Aorta (tissue), 5 donors: ENCODE measurements at regions not wholly inside any gene's neighbourhood (a gene's known extent, or its start where the extent isn't known, plus 50 kb on each side); places are given as distances from the start of the nearest gene placed in this dataset.

Experiments used
- ATAC-seq: fragments of 200-7000 bp; cut with Tn5 transposase; one replicate; pipeline ENCODE4 v1.9.1; 2022; ENCODE audit warnings: moderate library complexity; ENCODE audit not compliant: low FRiP score
- DNase-seq, 2 donors: peaks; one replicate each; pipeline ENCODE4 v3.0.0-alpha.2; 2020
- H3K27ac ChIP-seq, 2 donors: one replicate each; pipeline ENCODE4 v1.5.1; 2013; ENCODE audit warnings: low read length in 2 of 2, mild to moderate bottlenecking in 2 of 2, moderate library complexity in 2 of 2, control low read depth in 1 of 2, inconsistent platforms in 1 of 2, low read depth in 1 of 2
- H3K27me3 ChIP-seq, 2 donors: one replicate each; pipeline ENCODE4 v1.6.1; 2013; ENCODE audit warnings: control low read depth in 1 of 2, low read length in 1 of 2, mild to moderate bottlenecking in 1 of 2, moderate library complexity in 1 of 2; ENCODE audit not compliant: insufficient read depth in 2 of 2, control insufficient read depth in 1 of 2
- H3K36me3 ChIP-seq, 2 donors: one replicate each; pipeline ENCODE4 v1.6.1; 2013; ENCODE audit warnings: control low read depth in 1 of 2, low read length in 1 of 2, mild to moderate bottlenecking in 1 of 2; ENCODE audit not compliant: insufficient read depth in 2 of 2, control insufficient read depth in 1 of 2
- H3K4me1 ChIP-seq, 2 donors: one replicate each; pipeline ENCODE4 v1.6.1; 2013; ENCODE audit warnings: low read length in 2 of 2, control low read depth in 1 of 2, mild to moderate bottlenecking in 1 of 2, moderate library complexity in 1 of 2; ENCODE audit not compliant: insufficient read depth in 2 of 2, control insufficient read depth in 1 of 2
- H3K4me3 ChIP-seq, 2 donors: one replicate each; pipeline ENCODE4 v1.5.1; 2013; ENCODE audit warnings: low read length in 2 of 2, control low read depth in 1 of 2, mild to moderate bottlenecking in 1 of 2
- H3K9me3 ChIP-seq: one replicate; pipeline ENCODE4 v1.6.1; 2013; ENCODE audit warnings: mild to moderate bottlenecking, low read length; ENCODE audit not compliant: control insufficient read depth
- WGBS, 2 donors: extraction: QIAGEN DNeasy Blood & Tissue Kit; methylation state at CpG; one replicate each; pipeline ENCODE4 v1.1.7; 2013; 5-methylcytosine and 5-hydroxymethylcytosine counted together
- intact Hi-C, 2 donors: fragments of 100-400 bp; cut with DNase I; formaldehyde crosslinking; loops; one replicate each; pipeline versions ENCODE4 v1.14.2 to v1.15.0; 2022
- donor health status: healthy with polysubstance abuse.
- donor health status: Bipolar disorder and iron deficiency.
- donor health status: DM: no; HTN: no; CAD: no.
- donor health status: DM: no; HTN: no; CAD: no.
- donor health status: DM: yes; HTN: yes; CAD: no.

- DNase-seq, result no peak
- no peak overlapping the region for H3K27ac ChIP-seq
- H3K4me3 ChIP-seq, result no peak overlapping the region
- no peaks in the 10 kb centered on the region for H3K27me3 ChIP-seq
- no peaks in the 10 kb centered on the region for H3K36me3 ChIP-seq
- no peak for ATAC-seq
- intact Hi-C loops, result no loop called here
- H3K9me3 ChIP-seq, result no peaks in the 10 kb centered on the region
- no peaks in the 10 kb centered on the region for H3K4me1 ChIP-seq
Measured at GRCh38 chr5:67358186-67358585, 161.6 kb upstream of the CD180 start.

- no peak for ATAC-seq
- 83 to 84% methylated on average over 6 of the region's 6 CpGs for WGBS, 2 donors
Measured at GRCh38 chr5:67355120-67355713, 158.6 kb upstream of the CD180 start.

GRCh38 chr5:67353500-67354450 is 157.2 kb upstream of the CD180 start:
- intact Hi-C loops, result no loop called here

More at GRCh38 chr5:67355120-67355713, 158.6 kb upstream of the CD180 start:
- no peak overlapping the region for H3K27ac ChIP-seq
- H3K36me3 ChIP-seq, result no peaks in the 10 kb centered on the region
- no peak for DNase-seq
- H3K27me3 ChIP-seq, result no peaks in the 10 kb centered on the region
- no peak overlapping the region for H3K4me3 ChIP-seq
- intact Hi-C loops, result no loop called here
- no peaks in the 10 kb centered on the region for H3K4me1 ChIP-seq
- H3K9me3 ChIP-seq, result no peaks in the 10 kb centered on the region

GRCh38 chr5:67350618-67351201 is 154.1 kb upstream of the CD180 start:
- no peaks in the 10 kb centered on the region for H3K27me3 ChIP-seq
- H3K36me3 ChIP-seq, result no peaks in the 10 kb centered on the region
- ATAC-seq, result peak; percentile 73
- 78 to 80% methylated on average over 12 of the region's 12 CpGs for WGBS, 2 donors
- intact Hi-C loops, result no loop called here
- H3K4me1 ChIP-seq, result no peaks in the 10 kb centered on the region
- no peak overlapping the region for H3K27ac ChIP-seq
- no peak overlapping the region for H3K4me3 ChIP-seq
- no peaks in the 10 kb centered on the region for H3K9me3 ChIP-seq
- DNase-seq, result no peak

More at GRCh38 chr5:67353500-67354450, 157.2 kb upstream of the CD180 start:
- DNase-seq, result no peak
- WGBS, 2 donors, result 60 to 75% methylated on average over 10 of the region's 10 CpGs
- Histone ChIP-seq H3K36me3 (no peaks in the 10 kb centered on the region), H3K9me3 (no peaks in the 10 kb centered on the region), H3K27ac (no peak overlapping the region), H3K4me1 (no peaks in the 10 kb centered on the region), H3K4me3 (no peak overlapping the region), H3K27me3 (no peaks in the 10 kb centered on the region)
- ATAC-seq, result no peak

GRCh38 chr5:67350185-67350584 is 153.6 kb upstream of the CD180 start:
- Histone ChIP-seq H3K9me3 (no peaks in the 10 kb centered on the region), H3K4me3 (no peak overlapping the region), H3K27me3 (no peaks in the 10 kb centered on the region), H3K36me3 (no peaks in the 10 kb centered on the region), H3K4me1 (no peaks in the 10 kb centered on the region), H3K27ac (no peak overlapping the region)
- WGBS, 2 donors, result 85 to 87% methylated on average over 5 of the region's 5 CpGs
- DNase-seq (no peak), ATAC-seq (no peak)
- intact Hi-C loops, result no loop called here

GRCh38 chr5:67347821-67348220 is 151.2 kb upstream of the CD180 start:
- H3K27ac ChIP-seq, result no peak overlapping the region
- H3K9me3 ChIP-seq, result no peaks in the 10 kb centered on the region
- intact Hi-C loops, result no loop called here
- H3K27me3 ChIP-seq, result no peaks in the 10 kb centered on the region
- H3K4me3 ChIP-seq, result no peak overlapping the region
- DNase-seq, result no peak
- H3K4me1 ChIP-seq, result no peaks in the 10 kb centered on the region
- H3K36me3 ChIP-seq, result no peaks in the 10 kb centered on the region
- ATAC-seq, result no peak

GRCh38 chr5:67346611-67347010 is 150.0 kb upstream of the CD180 start:
- DNase-seq (no peak), ATAC-seq (no peak)
- no peak overlapping the region for H3K27ac ChIP-seq
- H3K4me1 ChIP-seq, result no peaks in the 10 kb centered on the region
- H3K27me3 ChIP-seq, result no peaks in the 10 kb centered on the region
- no peaks in the 10 kb centered on the region for H3K36me3 ChIP-seq
- H3K4me3 ChIP-seq, result no peak overlapping the region
- no peaks in the 10 kb centered on the region for H3K9me3 ChIP-seq
- WGBS, 2 donors, result 78 to 79% methylated on average over 2 of the region's 2 CpGs
- intact Hi-C loops, result no loop called here

- no peaks in the 10 kb centered on the region for H3K9me3 ChIP-seq
- no peak overlapping the region for H3K27ac ChIP-seq
- no peaks in the 10 kb centered on the region for H3K4me1 ChIP-seq
- ATAC-seq (no peak), DNase-seq (no peak)
- WGBS, 2 donors, result 95 to 97% methylated on average over 2 of the region's 2 CpGs
- H3K36me3 ChIP-seq, result no peaks in the 10 kb centered on the region
- no peaks in the 10 kb centered on the region for H3K27me3 ChIP-seq
- no peak overlapping the region for H3K4me3 ChIP-seq
- intact Hi-C loops, result no loop called here
Measured at GRCh38 chr5:67344870-67345269, 148.3 kb upstream of the CD180 start.

GRCh38 chr5:67343835-67344234 is 147.2 kb upstream of the CD180 start:
- Histone ChIP-seq H3K27ac (no peak overlapping the region), H3K4me3 (no peak overlapping the region), H3K4me1 (no peaks in the 10 kb centered on the region), H3K27me3 (no peaks in the 10 kb centered on the region), H3K36me3 (no peaks in the 10 kb centered on the region), H3K9me3 (no peaks in the 10 kb centered on the region)
- no peak for DNase-seq
- no peak for ATAC-seq
- 92% methylated on average over 5 of the region's 5 CpGs for WGBS, 2 donors
- intact Hi-C loops, result no loop called here
